IMR-90 (cell line): ENCODE measurements at regions not wholly inside any gene's neighbourhood (a gene's known extent, or its start where the extent isn't known, plus 50 kb on each side); places are given as distances from the start of the nearest gene placed in this dataset.

ENCODE experiments used
- ATAC-seq: fragments of 200-7000 bp; cut with Tn5 transposase; 2 replicates; pipeline ENCODE4 v1.9.1; 2020; ENCODE audit warnings: low read depth, mild to moderate bottlenecking, moderate library complexity
- BruUV-seq: library from RNA; stranded (reverse); fragments of 400-500 nt; replicated peaks from 2 replicates; lab custom pipeline; 2021; lab: Mats Ljungman, UMichigan
- CTCF ChIA-PET: fragments of 300-600 bp; formaldehyde crosslinking; extraction: SDS; loops from one replicate; lab custom pipeline; 2021; ENCODE audit warnings: antibody characterized with exemption; lab: Yijun Ruan, JAX
- POLR2A ChIA-PET: fragments of 300-600 bp; sonication (Branson Sonifier 250); formaldehyde crosslinking; loops from one replicate; lab custom pipeline; 2022; ENCODE audit warnings: antibody characterized with exemption; ENCODE audit not compliant: unreplicated experiment; lab: Charles Lee
- DNase-seq: peaks from one replicate; pipeline ENCODE4 v3.0.0; 2013
- H2AFZ ChIP-seq: replicated peaks from 2 replicates; pipeline ENCODE3; 2013; ENCODE audit warnings: low read length, mild to moderate bottlenecking; ENCODE audit not compliant: poor library complexity
- H2AK5ac ChIP-seq: 2 replicates; pipeline ENCODE4 v1.6.1; 2013; ENCODE audit warnings: low read depth, low read length, inconsistent platforms
- H2AK9ac ChIP-seq: replicated peaks from 2 replicates; pipeline ENCODE3; 2013; ENCODE audit warnings: mild to moderate bottlenecking, low read depth, low read length, moderate library complexity; ENCODE audit not compliant: poor library complexity
- H2BK120ac ChIP-seq: 2 replicates; pipeline ENCODE4 v1.6.1; 2013; ENCODE audit warnings: low read depth, low read length, inconsistent platforms
- H2BK15ac ChIP-seq: 3 replicates; pipeline ENCODE4 v1.6.1; 2013; ENCODE audit warnings: low read depth, low read length, inconsistent platforms
- H2BK20ac ChIP-seq: 2 replicates; pipeline ENCODE4 v1.6.1; 2013; ENCODE audit warnings: low read depth, mild to moderate bottlenecking, inconsistent platforms, low read length, moderate library complexity
- H2BK5ac ChIP-seq: 2 replicates; pipeline ENCODE4 v1.6.1; 2013; ENCODE audit warnings: mild to moderate bottlenecking, low read depth, low read length, inconsistent platforms; ENCODE audit not compliant: poor library complexity, severe bottlenecking
- H3K14ac ChIP-seq: replicated peaks from 2 replicates; pipeline ENCODE4 v1.6.1; 2013; ENCODE audit warnings: low read depth, low read length, inconsistent platforms
- H3K18ac ChIP-seq: 2 replicates; pipeline ENCODE4 v1.6.1; 2013; ENCODE audit warnings: low read depth, low read length, control low read depth
- H3K23ac ChIP-seq: 2 replicates; pipeline ENCODE4 v1.6.1; 2013; ENCODE audit warnings: low read depth, low read length, inconsistent platforms
- H3K27ac ChIP-seq: 2 replicates; pipeline ENCODE4 v1.5.1; 2013; ENCODE audit warnings: mild to moderate bottlenecking, control low read depth, low read length; ENCODE audit not compliant: insufficient read depth
- H3K27me3 ChIP-seq: 2 replicates; pipeline ENCODE4 v1.6.1; 2013; ENCODE audit warnings: low read length; ENCODE audit not compliant: control insufficient read depth, insufficient read depth
- H3K36me3 ChIP-seq: 2 replicates; pipeline ENCODE4 v1.6.1; 2013; ENCODE audit warnings: low read length, mixed read lengths; ENCODE audit not compliant: control insufficient read depth, insufficient read depth
- H3K4ac ChIP-seq: 2 replicates; pipeline ENCODE4 v1.6.1; 2013; ENCODE audit warnings: low read depth, low read length, inconsistent platforms
- H3K4me1 ChIP-seq: 2 replicates; pipeline ENCODE4 v1.6.1; 2013; ENCODE audit warnings: low read length, mixed read lengths; ENCODE audit not compliant: control insufficient read depth, insufficient read depth
- H3K4me2 ChIP-seq: 2 replicates; pipeline ENCODE4 v1.6.1; 2013; ENCODE audit warnings: low read depth, mild to moderate bottlenecking, control low read depth, low read length, moderate library complexity
- H3K4me3 ChIP-seq: 2 replicates; pipeline ENCODE4 v1.5.1; 2013; ENCODE audit warnings: low read depth, mild to moderate bottlenecking, control low read depth, low read length, moderate library complexity; ENCODE audit not compliant: insufficient read depth
- H3K56ac ChIP-seq: 2 replicates; pipeline ENCODE4 v1.6.1; 2013; ENCODE audit warnings: low read length, inconsistent platforms; ENCODE audit not compliant: insufficient read depth; ENCODE audit errors: extremely low read depth
- H3K79me1 ChIP-seq, 2 experiments: 2 replicates each; pipeline ENCODE4 v1.6.1; 2013; ENCODE audit warnings: low read length in 2 of 2, inconsistent platforms in 1 of 2, low read depth in 1 of 2
- H3K9ac ChIP-seq: 2 replicates; pipeline ENCODE4 v1.6.1; 2013; ENCODE audit warnings: low read depth, low read length, control low read depth
- H3K9me1 ChIP-seq: 2 replicates; pipeline ENCODE4 v1.6.1; 2013; ENCODE audit warnings: low read length, inconsistent platforms; ENCODE audit not compliant: insufficient read depth
- H3K9me3 ChIP-seq: 2 replicates; pipeline ENCODE4 v1.6.1; 2013; ENCODE audit warnings: low read length; ENCODE audit not compliant: control insufficient read depth, insufficient read depth
- H4K20me1 ChIP-seq: 2 replicates; pipeline ENCODE4 v1.6.1; 2013; ENCODE audit warnings: low read length, inconsistent platforms; ENCODE audit not compliant: insufficient read depth
- H4K5ac ChIP-seq: 2 replicates; pipeline ENCODE4 v1.6.1; 2013; ENCODE audit warnings: mild to moderate bottlenecking, low read depth, low read length, control low read depth
- H4K8ac ChIP-seq, 2 experiments: 2 replicates each; pipeline ENCODE4 v1.6.1; 2013; ENCODE audit warnings: low read depth in 2 of 2, low read length in 2 of 2, control low read depth in 1 of 2, inconsistent platforms in 1 of 2
- H4K91ac ChIP-seq: 2 replicates; pipeline ENCODE4 v1.6.1; 2013; ENCODE audit warnings: low read depth, low read length, inconsistent platforms; ENCODE audit not compliant: insufficient read depth
- BHLHE40 ChIP-seq: fragments of 150-350 bp; IDR thresholded peaks from 2 replicates; pipeline ENCODE4 v1.6.1; 2016; ENCODE audit warnings: mild to moderate bottlenecking, low read depth, low read length
- CEBPB ChIP-seq: IDR thresholded peaks from 2 replicates; pipeline ENCODE4 v1.6.1; 2012; ENCODE audit warnings: low read depth, low read length, improper control_type of control experiment
- CHD1 ChIP-seq: IDR thresholded peaks from 2 replicates; pipeline ENCODE4 v1.6.1; 2012; ENCODE audit warnings: low read depth, low read length, improper control_type of control experiment
- FOS ChIP-seq: fragments of 150-350 bp; IDR thresholded peaks from 2 replicates; pipeline ENCODE4 v1.6.1; 2016; ENCODE audit warnings: low read depth, low read length
- MAFK ChIP-seq: IDR thresholded peaks from 2 replicates; pipeline ENCODE4 v1.6.1; 2012; ENCODE audit warnings: low read depth, low read length, improper control_type of control experiment
- MAZ ChIP-seq: IDR thresholded peaks from 2 replicates; pipeline ENCODE4 v1.6.1; 2012; ENCODE audit warnings: low read depth, mild to moderate bottlenecking, low read length, improper control_type of control experiment, moderate library complexity, borderline replicate concordance
- MXI1 ChIP-seq: IDR thresholded peaks from 2 replicates; pipeline ENCODE4 v1.6.1; 2012; ENCODE audit warnings: low read depth, mild to moderate bottlenecking, low read length, moderate library complexity, borderline replicate concordance
- NFE2L2 ChIP-seq: fragments of 150-350 bp; IDR thresholded peaks from 2 replicates; pipeline ENCODE4 v1.6.1; 2016; ENCODE audit warnings: low read depth, mild to moderate bottlenecking, low read length
- POLR2A ChIP-seq: IDR thresholded peaks from 2 replicates; pipeline ENCODE4 v1.6.1; 2012; ENCODE audit warnings: mild to moderate bottlenecking, low read depth, low read length
- RAD21 ChIP-seq: IDR thresholded peaks from 2 replicates; pipeline ENCODE4 v1.6.1; 2012; ENCODE audit warnings: low read length, improper control_type of control experiment
- RCOR1 ChIP-seq: IDR thresholded peaks from 2 replicates; pipeline ENCODE4 v1.6.1; 2012; ENCODE audit warnings: mild to moderate bottlenecking, low read length, improper control_type of control experiment; ENCODE audit not compliant: insufficient replicate concordance
- RFX5 ChIP-seq: IDR thresholded peaks from 2 replicates; pipeline ENCODE4 v1.8.0; 2012; ENCODE audit warnings: low read depth, mild to moderate bottlenecking, low read length, moderate library complexity
- SMC3 ChIP-seq: fragments of 150-350 bp; IDR thresholded peaks from 2 replicates; pipeline ENCODE4 v1.6.1; 2016; ENCODE audit warnings: low read depth, mild to moderate bottlenecking, antibody characterized with exemption, low read length, moderate library complexity
- WGBS, 2 experiments: methylation state at CpG; one replicate each; pipeline versions ENCODE4 v1.1.5 to v1.1.7; 2013; ENCODE audit warnings: missing lambda C conversion rate in 2 of 2; ENCODE audit not compliant: insufficient read length in 1 of 2; ENCODE audit errors: extremely low coverage in 2 of 2; 5-methylcytosine and 5-hydroxymethylcytosine counted together
- dilution Hi-C: fragments of 300-500 bp; cut with HindIII; formaldehyde crosslinking; loops from one replicate; pipeline ENCODE4 v1.14.3; 2018; ENCODE audit warnings: low sequenced_read_pairs; ENCODE audit not compliant: unreplicated experiment
- in situ Hi-C: fragments of 300-500 bp; cut with MboI; formaldehyde crosslinking; loops from 3 replicates; pipeline ENCODE4 v1.14.3; 2019; ENCODE audit warnings: low sequenced_read_pairs, inconsistent platforms, mixed read lengths
- intact Hi-C: fragments of 100-400 bp; cut with micrococcal nuclease; formaldehyde crosslinking; loops from 2 replicates; pipeline ENCODE4 v1.10.0; 2022
- TF ChIP-seq, protein P1 (sequence below): conservative IDR thresholded peaks from 2 replicates; pipeline ENCODE4 v1.5.1; 2012; ENCODE audit warnings: mild to moderate bottlenecking, low read depth, low read length, improper control_type of control experiment
- TF ChIP-seq, protein P2 (sequence below): fragments of 150-350 bp; IDR thresholded peaks from 2 replicates; pipeline ENCODE4 v1.6.1; 2016; ENCODE audit warnings: low read depth, mild to moderate bottlenecking, low read length, moderate library complexity, borderline replicate concordance
- TF ChIP-seq, protein P3 (sequence below): fragments of 150-350 bp; IDR thresholded peaks from 2 replicates; pipeline ENCODE4 v1.6.1; 2017; ENCODE audit warnings: mild to moderate bottlenecking, antibody characterized with exemption, low read length, low read depth

DNA sequence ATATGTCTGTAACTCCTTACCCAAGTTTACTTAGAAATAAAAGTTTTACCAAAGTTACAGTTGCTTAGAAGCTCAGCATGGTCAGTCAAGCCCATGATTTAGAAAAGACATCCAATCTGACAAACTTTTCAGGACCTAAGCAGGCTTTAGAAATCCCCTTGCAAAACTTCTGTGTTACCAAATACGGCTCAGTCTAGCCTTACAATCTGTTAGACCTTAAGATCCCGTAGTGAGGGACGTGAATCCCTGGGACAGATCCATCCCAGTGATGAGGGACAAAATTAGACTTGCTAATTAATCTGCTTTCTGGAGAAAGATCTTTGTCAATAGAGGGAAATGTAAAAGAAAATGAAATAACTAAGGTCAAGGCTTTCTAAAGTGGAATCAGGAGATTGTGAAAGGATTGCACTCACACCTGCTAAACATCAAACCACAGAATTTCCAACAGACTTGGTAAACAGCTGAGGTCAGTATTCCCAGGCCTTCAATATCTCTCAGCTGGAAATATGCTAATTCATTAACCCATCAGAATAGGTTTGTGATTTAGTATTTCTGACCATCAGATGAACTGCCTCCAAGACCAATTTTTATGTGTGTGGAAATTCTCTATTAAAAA lies 375.3 kb downstream of the DUSP10 start:
- Histone ChIP-seq H3K4me3 (no peak overlapping the region), H2BK120ac (no peak overlapping the region), H2BK20ac (no peak overlapping the region), H3K27me3 (no peaks in the 10 kb centered on the region; the same call in 1 of the 2 replicates), H4K8ac (no peak overlapping the region), H3K27ac (no peak overlapping the region), H2AFZ (no peak overlapping the region), H2BK15ac (no peak overlapping the region), H2AK5ac (no peak overlapping the region), H3K9me1 (no peaks in the 10 kb centered on the region), H3K9me3 (no peaks in the 10 kb centered on the region), H3K56ac (no peak overlapping the region), H4K5ac (no peak overlapping the region), H3K36me3 (no peaks in the 10 kb centered on the region), H2BK5ac (no peak overlapping the region), H3K23ac (no peak overlapping the region), H3K4me1 (no peaks in the 10 kb centered on the region), H3K4ac (no peak overlapping the region), H3K14ac (no peak overlapping the region), H2AK9ac (no peak overlapping the region), H4K91ac (no peak overlapping the region), H3K18ac (no peak overlapping the region), H3K4me2 (no peak overlapping the region), H3K79me1 (no peaks in the 10 kb centered on the region), H3K9ac (no peak overlapping the region), H4K20me1 (no peaks in the 10 kb centered on the region)
- no peak for ATAC-seq
- 92% methylated on average over 2 of the region's 3 CpGs; no CpG with 5 or more reads in 1 of the 2 experiments for WGBS, 2 experiments
- ChIA-PET CTCF (no interaction called here), POLR2A (no interaction called here)
- no peak for TF ChIP-seq NFE2L2
- no peak for TF ChIP-seq POLR2A
- TF ChIP-seq, protein P1, sequence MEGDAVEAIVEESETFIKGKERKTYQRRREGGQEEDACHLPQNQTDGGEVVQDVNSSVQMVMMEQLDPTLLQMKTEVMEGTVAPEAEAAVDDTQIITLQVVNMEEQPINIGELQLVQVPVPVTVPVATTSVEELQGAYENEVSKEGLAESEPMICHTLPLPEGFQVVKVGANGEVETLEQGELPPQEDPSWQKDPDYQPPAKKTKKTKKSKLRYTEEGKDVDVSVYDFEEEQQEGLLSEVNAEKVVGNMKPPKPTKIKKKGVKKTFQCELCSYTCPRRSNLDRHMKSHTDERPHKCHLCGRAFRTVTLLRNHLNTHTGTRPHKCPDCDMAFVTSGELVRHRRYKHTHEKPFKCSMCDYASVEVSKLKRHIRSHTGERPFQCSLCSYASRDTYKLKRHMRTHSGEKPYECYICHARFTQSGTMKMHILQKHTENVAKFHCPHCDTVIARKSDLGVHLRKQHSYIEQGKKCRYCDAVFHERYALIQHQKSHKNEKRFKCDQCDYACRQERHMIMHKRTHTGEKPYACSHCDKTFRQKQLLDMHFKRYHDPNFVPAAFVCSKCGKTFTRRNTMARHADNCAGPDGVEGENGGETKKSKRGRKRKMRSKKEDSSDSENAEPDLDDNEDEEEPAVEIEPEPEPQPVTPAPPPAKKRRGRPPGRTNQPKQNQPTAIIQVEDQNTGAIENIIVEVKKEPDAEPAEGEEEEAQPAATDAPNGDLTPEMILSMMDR, result no peak
- TF ChIP-seq CEBPB, result no peak
- TF ChIP-seq, protein P2, sequence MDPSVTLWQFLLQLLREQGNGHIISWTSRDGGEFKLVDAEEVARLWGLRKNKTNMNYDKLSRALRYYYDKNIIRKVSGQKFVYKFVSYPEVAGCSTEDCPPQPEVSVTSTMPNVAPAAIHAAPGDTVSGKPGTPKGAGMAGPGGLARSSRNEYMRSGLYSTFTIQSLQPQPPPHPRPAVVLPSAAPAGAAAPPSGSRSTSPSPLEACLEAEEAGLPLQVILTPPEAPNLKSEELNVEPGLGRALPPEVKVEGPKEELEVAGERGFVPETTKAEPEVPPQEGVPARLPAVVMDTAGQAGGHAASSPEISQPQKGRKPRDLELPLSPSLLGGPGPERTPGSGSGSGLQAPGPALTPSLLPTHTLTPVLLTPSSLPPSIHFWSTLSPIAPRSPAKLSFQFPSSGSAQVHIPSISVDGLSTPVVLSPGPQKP, result no peak
- TF ChIP-seq FOS, result no peak
- no peak for TF ChIP-seq MXI1
- no peak for TF ChIP-seq RAD21
- TF ChIP-seq RFX5, result no peak
- TF ChIP-seq MAFK, result no peak
- no peak for TF ChIP-seq RCOR1
- no peak for TF ChIP-seq CHD1
- TF ChIP-seq, protein P3, sequence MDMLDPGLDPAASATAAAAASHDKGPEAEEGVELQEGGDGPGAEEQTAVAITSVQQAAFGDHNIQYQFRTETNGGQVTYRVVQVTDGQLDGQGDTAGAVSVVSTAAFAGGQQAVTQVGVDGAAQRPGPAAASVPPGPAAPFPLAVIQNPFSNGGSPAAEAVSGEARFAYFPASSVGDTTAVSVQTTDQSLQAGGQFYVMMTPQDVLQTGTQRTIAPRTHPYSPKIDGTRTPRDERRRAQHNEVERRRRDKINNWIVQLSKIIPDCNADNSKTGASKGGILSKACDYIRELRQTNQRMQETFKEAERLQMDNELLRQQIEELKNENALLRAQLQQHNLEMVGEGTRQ, result no peak
- no peak for TF ChIP-seq BHLHE40
- no peak for TF ChIP-seq SMC3
- TF ChIP-seq MAZ, result no peak
- BruUV-seq, result no TSS peak
- intact Hi-C loops (no loop called here), dilution Hi-C loops (no loop called here), in situ Hi-C loops (no loop called here)
- no peak for DNase-seq
